Breast epithelium (tissue), 4 donors: ENCODE measurements at regions not wholly inside any gene's neighbourhood (a gene's known extent, or its start where the extent isn't known, plus 50 kb on each side); places are given as distances from the start of the nearest gene placed in this dataset.

Experiments
- DNase-seq, 2 donors: peaks; one replicate each; pipeline ENCODE4 v3.0.0-alpha.2; 2019; ENCODE audit warnings: low spot score in 2 of 2
- H3K27ac ChIP-seq, 2 donors: fragments of 200-600 bp; sonication (generic) in 1 of 2; one replicate each; pipeline ENCODE4 v1.5.1; 2016 to 2019; ENCODE audit warnings: mild to moderate bottlenecking in 1 of 2
- H3K27me3 ChIP-seq, 2 donors: fragments of 200-600 bp; sonication (generic) in 1 of 2; one replicate each; pipeline versions ENCODE4 v1.5.1 to v1.6.0; 2017 to 2019; ENCODE audit warnings: control low read depth in 1 of 2, mild to moderate bottlenecking in 1 of 2
- H3K36me3 ChIP-seq: fragments of 200-600 bp; one replicate; pipeline ENCODE4 v1.5.1; 2019
- H3K4me1 ChIP-seq, 2 donors: fragments of 200-600 bp; sonication (generic); one replicate each; pipeline ENCODE4 v1.5.1; 2016 to 2019; ENCODE audit warnings: control low read depth in 1 of 2
- H3K4me3 ChIP-seq, 3 donors: fragments of 200-600 bp; sonication (generic); 1 replicate in 2 of 3; 2 replicates in 1 of 3; pipeline ENCODE4 v1.5.1; 2016 to 2019; ENCODE audit warnings: mild to moderate bottlenecking in 3 of 3, moderate library complexity in 2 of 3
- H3K9me3 ChIP-seq, 2 donors: fragments of 200-600 bp; sonication (generic) in 1 of 2; one replicate each; pipeline ENCODE4 v1.5.1; 2016 to 2019; ENCODE audit warnings: control low read depth in 1 of 2
- POLR2A ChIP-seq: fragments of 450-650 bp; IDR thresholded peaks from one replicate; pipeline ENCODE4 v1.6.1; 2016; ENCODE audit warnings: antibody characterized with exemption, mild to moderate bottlenecking, moderate library complexity
- POLR2AphosphoS5 ChIP-seq, 3 donors: sonication (generic); formaldehyde crosslinking; IDR thresholded peaks; one replicate each; pipeline ENCODE4 v1.6.1; 2017; ENCODE audit warnings: antibody characterized with exemption in 3 of 3
- intact Hi-C: fragments of 100-400 bp; cut with DNase I; formaldehyde crosslinking; loops from one replicate; pipeline ENCODE4 v1.15.1; 2023; ENCODE audit warnings: low total_unique reads
- TF ChIP-seq, protein P1 (sequence below), 3 donors: fragments of 450-650 bp; IDR thresholded peaks; one replicate each; pipeline ENCODE4 v1.5.1; 2016 to 2017; ENCODE audit warnings: antibody characterized with exemption in 3 of 3, mild to moderate bottlenecking in 3 of 3, moderate library complexity in 3 of 3

DNA sequence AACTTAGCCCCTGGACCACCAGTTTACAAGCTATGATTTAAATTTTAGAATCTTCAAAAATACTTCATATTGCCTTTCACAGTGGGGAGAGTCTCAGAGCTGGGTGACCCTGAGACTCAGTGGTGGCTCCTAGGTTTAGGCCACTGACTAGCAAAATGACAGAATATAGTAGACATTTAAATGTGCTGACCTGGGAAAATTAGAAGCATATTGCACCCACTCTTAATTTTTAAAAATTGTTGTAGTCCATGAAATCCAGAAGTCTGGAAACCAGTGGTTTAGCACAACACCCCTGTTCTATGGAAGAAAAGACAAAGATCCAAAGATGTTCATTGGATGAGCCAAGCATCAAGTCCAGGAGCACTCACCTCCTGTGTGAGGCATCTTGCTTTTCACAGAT is 75.0 kb upstream of the PAPPA start:
- no peak overlapping the region for H3K4me3 ChIP-seq
- intact Hi-C loops: no loop called here
- no peaks in the 10 kb centered on the region for H3K27me3 ChIP-seq
- H3K9me3 ChIP-seq: no peaks in the 10 kb centered on the region
- TF ChIP-seq POLR2AphosphoS5 (IDR thresholded peaks at IDR 0.05) (no peak), POLR2A (no peak)
- TF ChIP-seq, protein P1, sequence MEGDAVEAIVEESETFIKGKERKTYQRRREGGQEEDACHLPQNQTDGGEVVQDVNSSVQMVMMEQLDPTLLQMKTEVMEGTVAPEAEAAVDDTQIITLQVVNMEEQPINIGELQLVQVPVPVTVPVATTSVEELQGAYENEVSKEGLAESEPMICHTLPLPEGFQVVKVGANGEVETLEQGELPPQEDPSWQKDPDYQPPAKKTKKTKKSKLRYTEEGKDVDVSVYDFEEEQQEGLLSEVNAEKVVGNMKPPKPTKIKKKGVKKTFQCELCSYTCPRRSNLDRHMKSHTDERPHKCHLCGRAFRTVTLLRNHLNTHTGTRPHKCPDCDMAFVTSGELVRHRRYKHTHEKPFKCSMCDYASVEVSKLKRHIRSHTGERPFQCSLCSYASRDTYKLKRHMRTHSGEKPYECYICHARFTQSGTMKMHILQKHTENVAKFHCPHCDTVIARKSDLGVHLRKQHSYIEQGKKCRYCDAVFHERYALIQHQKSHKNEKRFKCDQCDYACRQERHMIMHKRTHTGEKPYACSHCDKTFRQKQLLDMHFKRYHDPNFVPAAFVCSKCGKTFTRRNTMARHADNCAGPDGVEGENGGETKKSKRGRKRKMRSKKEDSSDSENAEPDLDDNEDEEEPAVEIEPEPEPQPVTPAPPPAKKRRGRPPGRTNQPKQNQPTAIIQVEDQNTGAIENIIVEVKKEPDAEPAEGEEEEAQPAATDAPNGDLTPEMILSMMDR (IDR thresholded peaks at IDR 0.05): no peak
- no peaks in the 10 kb centered on the region for H3K4me1 ChIP-seq
- DNase-seq: no peak
- H3K36me3 ChIP-seq: no peaks in the 10 kb centered on the region
- no peak overlapping the region for H3K27ac ChIP-seq

DNA sequence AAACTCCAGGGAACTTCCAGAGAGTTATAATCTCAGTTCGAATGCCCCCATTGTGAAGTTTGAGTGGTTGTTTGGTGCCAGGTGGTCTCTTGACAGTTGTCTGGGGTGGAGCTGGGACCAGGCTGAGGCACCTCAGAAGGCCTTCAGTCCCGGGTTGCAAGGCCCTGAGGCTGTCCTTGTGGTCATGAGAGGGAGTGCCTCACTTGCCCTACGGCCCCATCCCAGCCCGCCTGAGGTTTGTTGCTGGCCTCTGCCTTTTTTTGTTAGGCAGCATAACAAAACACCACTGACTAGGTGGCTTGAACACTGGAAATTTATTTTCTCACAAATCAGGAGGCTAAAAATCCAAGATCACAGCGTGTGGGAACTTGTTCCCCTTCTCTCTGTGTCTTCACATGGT is 73.0 kb upstream of the PAPPA start:
- Histone ChIP-seq H3K4me3 (no peak overlapping the region), H3K9me3 (no peaks in the 10 kb centered on the region), H3K27ac (no peak overlapping the region), H3K4me1 (no peaks in the 10 kb centered on the region), H3K36me3 (no peaks in the 10 kb centered on the region), H3K27me3 (no peaks in the 10 kb centered on the region)
- DNase-seq: no peak
- TF ChIP-seq POLR2A (no peak), POLR2AphosphoS5 (IDR thresholded peaks at IDR 0.05) (no peak)
- TF ChIP-seq, protein P1 (IDR thresholded peaks at IDR 0.05): no peak
- intact Hi-C loops: no loop called here

DNA sequence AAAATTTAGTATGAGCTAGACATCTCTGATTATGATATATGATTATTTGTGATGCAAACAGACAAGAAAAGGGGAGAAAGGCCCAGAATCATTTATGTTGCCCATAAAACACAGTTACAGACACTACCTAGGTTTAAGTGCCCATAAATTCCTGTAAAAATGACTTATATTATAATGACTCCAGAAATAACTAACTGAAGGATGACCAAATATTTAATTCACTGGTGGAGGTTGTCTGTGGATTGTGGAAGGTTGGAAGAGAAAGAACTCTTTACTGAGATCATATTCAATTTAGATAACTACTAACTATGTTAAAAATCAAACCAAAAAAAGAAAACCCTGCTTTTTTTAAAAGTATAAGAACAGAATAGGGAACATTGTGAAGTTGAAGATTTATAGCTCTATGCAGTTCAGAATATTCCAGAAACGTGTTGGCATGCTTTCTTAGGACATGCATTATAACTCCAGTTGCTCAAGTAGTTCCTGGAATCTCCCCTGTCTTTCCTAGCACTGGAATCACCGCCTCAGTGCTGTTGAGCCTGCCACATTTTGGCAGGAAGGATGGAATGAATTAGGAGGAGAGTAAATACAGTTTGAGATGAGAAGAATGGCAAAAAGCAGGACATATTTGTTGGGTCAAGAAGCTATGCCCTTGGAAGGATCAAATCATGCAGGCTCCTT is 72.0 kb upstream of the PAPPA start:
- TF ChIP-seq POLR2A (no peak), POLR2AphosphoS5 (IDR thresholded peaks at IDR 0.05) (no peak)
- TF ChIP-seq, protein P1 (IDR thresholded peaks at IDR 0.05): no peak
- Histone ChIP-seq H3K27ac (no peak overlapping the region), H3K4me3 (no peak overlapping the region), H3K9me3 (no peaks in the 10 kb centered on the region), H3K4me1 (no peaks in the 10 kb centered on the region), H3K27me3 (no peaks in the 10 kb centered on the region), H3K36me3 (no peaks in the 10 kb centered on the region)
- intact Hi-C loops: no loop called here
- no peak for DNase-seq

DNA sequence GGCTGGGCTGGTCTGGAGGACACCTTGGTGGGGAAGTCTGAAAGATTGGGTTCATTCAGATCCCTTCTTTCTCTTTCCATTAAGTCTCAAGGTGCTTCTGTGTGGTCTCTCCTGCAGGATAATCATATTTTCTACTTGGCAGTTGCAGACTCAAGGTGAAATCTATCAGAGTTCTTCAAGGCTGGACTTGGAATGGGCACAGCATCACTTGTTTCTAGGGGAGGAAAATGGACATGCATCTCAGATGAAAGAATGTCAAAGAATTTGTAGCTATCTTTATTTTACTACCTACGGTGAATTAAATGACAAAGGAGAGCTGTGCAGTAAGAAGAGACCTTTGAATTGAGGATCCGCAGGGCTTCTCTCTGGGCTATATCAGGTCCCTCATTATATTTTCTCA is 69.8 kb upstream of the PAPPA start:
- Histone ChIP-seq H3K4me1 (no peaks in the 10 kb centered on the region), H3K27ac (no peak overlapping the region), H3K27me3 (no peaks in the 10 kb centered on the region), H3K36me3 (no peaks in the 10 kb centered on the region), H3K4me3 (no peak overlapping the region), H3K9me3 (no peaks in the 10 kb centered on the region)
- intact Hi-C loops: no loop called here
- no peak for DNase-seq
- TF ChIP-seq, protein P1 (IDR thresholded peaks at IDR 0.05): no peak
- TF ChIP-seq POLR2AphosphoS5 (IDR thresholded peaks at IDR 0.05) (no peak), POLR2A (no peak)

DNA sequence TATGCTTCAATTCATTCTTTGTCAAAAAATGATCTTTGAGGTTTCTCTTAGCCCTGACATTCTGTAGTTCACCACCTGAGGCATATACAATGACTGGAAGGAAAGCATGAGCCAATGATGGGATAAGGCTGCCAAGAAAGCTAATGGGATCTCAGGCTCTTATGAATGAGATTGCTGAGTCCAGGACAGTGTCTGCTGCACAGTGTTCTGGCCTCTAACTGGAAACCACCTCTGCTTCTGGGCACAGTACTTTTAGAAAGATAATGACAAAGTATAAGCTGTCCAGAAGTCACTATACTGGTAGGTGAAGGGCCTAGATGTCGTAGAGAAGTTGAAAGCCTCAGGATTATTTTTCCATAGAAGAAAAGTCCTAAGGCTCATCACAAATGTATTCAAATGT is 69.1 kb upstream of the PAPPA start:
- intact Hi-C loops: no loop called here
- Histone ChIP-seq H3K27me3 (no peaks in the 10 kb centered on the region), H3K4me3 (no peak overlapping the region), H3K9me3 (no peaks in the 10 kb centered on the region), H3K36me3 (no peaks in the 10 kb centered on the region), H3K4me1 (no peaks in the 10 kb centered on the region), H3K27ac (no peak overlapping the region)
- DNase-seq: no peak
- no peak for TF ChIP-seq POLR2A
- no peak for TF ChIP-seq POLR2AphosphoS5 (IDR thresholded peaks at IDR 0.05)
- TF ChIP-seq, protein P1 (IDR thresholded peaks at IDR 0.05): no peak
